NCI-H82 treated with DMSO at 0.1 percent for 48 hours (cell line): ENCODE measurements at regions not wholly inside any gene's neighbourhood (a gene's known extent, or its start where the extent isn't known, plus 50 kb on each side); places are given as distances from the start of the nearest gene placed in this dataset.

Experiments used
- DNase-seq: peaks from one replicate; lab custom pipeline; 2025; ENCODE audit not compliant: unreplicated experiment; lab: John Stamatoyannopoulos, UW

- DNase-seq = no peak
Measured at GRCh38 chr14:89630101-89630829, 213.2 kb upstream of the FOXN3 start.

GRCh38 chr14:89629383-89629782 is 212.3 kb upstream of the FOXN3 start:
- DNase-seq = peak; percentile 68

- no peak for DNase-seq
Measured at GRCh38 chr14:89628521-89628920, 211.5 kb upstream of the FOXN3 start.

- DNase-seq = no peak
Measured at GRCh38 chr14:89626233-89626806, 209.3 kb upstream of the FOXN3 start.

- no peak for DNase-seq
Measured at GRCh38 chr14:89625731-89626232, 208.7 kb upstream of the FOXN3 start.

- DNase-seq = no peak
Measured at GRCh38 chr14:89625244-89625713, 208.2 kb upstream of the FOXN3 start.

- no peak for DNase-seq
Measured at GRCh38 chr14:89624500-89625156, 207.6 kb upstream of the FOXN3 start.

- DNase-seq = no peak
Measured at GRCh38 chr14:89621791-89622638, 205.0 kb upstream of the FOXN3 start.

- no peak for DNase-seq
Measured at GRCh38 chr14:89621009-89621421, 204.0 kb upstream of the FOXN3 start.

GRCh38 chr14:89620436-89620835 is 203.4 kb upstream of the FOXN3 start:
- DNase-seq = no peak

- no peak for DNase-seq
Measured at GRCh38 chr14:89619596-89619995, 202.6 kb upstream of the FOXN3 start.

GRCh38 chr14:89618811-89619551 is 201.9 kb upstream of the FOXN3 start:
- peak; percentile 33 for DNase-seq

- no peak for DNase-seq
Measured at GRCh38 chr14:89618330-89618708, 201.3 kb upstream of the FOXN3 start.

- peak; percentile 26 for DNase-seq
Measured at GRCh38 chr14:89617481-89618329, 200.7 kb upstream of the FOXN3 start.

GRCh38 chr14:89616852-89617341 is 199.9 kb upstream of the FOXN3 start:
- DNase-seq = no peak

GRCh38 chr14:89616425-89616824 is 199.4 kb upstream of the FOXN3 start:
- no peak for DNase-seq

- no peak for DNase-seq
Measured at GRCh38 chr14:89615421-89615820, 198.4 kb upstream of the FOXN3 start.

- DNase-seq = no peak
Measured at GRCh38 chr14:89614009-89614691, 197.1 kb upstream of the FOXN3 start.
